HG03060 (cell line): ENCODE measurements at regions not wholly inside any gene's neighbourhood (a gene's known extent, or its start where the extent isn't known, plus 50 kb on each side); places are given as distances from the start of the nearest gene placed in this dataset.

Source experiments
- ATAC-seq: cut with Tn5 transposase; IDR thresholded peaks from one replicate; pipeline ENCODE4 v1.9.1; 2021; ENCODE audit warnings: low read depth, moderate number of reproducible peaks; ENCODE audit not compliant: unreplicated experiment

DNA sequence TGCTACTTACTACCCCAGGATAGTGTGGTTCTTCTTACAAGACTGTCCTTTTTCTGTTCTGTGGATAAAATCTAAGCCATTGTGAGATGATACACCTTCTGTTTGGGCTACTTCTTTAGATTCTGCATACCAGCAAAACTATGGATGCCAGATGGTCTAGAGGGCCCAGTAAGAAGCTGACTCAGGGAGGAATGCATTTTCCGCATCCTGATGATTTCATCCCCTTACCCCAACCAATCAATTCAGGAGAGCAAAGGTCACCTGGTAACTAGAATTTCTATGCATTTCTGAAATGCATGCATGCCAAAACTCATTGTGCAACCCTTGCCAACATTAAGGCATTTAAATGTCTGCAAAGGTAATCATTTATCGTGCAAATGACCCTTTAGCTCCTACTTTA is 285.7 kb upstream of the ZP4 start:
- no peak for ATAC-seq

DNA sequence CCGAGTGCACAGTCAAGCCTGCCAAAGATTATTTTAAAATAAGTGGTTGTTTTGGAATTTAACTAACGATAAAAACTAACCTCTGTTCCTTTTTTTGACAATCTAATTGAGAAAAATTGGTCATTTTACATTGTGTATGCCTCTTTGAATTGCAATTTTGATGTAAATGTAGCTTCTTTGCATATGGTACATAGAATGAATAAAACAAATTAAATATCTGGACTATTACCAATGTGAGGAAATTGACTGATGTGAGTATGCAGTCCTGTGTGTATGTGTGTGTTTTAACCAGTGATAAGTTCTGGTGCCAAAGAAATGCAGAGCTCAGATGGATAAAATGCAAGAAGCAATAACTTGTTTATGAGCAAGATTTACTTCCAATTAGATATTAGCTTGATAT is 281.3 kb upstream of the ZP4 start:
- ATAC-seq: no peak

DNA sequence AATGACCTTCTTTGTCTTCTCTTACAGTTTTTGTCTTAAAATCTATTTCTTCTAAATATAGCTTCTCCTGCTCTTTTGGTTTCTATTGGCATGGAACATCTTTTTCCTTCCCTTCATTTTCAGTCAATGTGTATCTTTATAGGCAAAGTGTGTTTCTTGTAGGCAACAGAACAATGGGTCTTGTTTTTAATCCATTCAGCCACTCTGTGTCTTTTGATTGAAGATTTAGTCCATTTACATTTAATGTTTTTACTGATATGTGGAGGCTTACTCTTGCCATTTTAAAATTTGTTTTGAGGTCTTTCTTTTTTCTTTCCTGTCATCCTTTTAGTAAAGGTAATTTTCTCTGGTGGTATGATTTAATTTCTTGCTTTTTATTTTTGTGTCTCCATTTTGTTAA is 271.2 kb upstream of the ZP4 start:
- ATAC-seq: no peak

DNA sequence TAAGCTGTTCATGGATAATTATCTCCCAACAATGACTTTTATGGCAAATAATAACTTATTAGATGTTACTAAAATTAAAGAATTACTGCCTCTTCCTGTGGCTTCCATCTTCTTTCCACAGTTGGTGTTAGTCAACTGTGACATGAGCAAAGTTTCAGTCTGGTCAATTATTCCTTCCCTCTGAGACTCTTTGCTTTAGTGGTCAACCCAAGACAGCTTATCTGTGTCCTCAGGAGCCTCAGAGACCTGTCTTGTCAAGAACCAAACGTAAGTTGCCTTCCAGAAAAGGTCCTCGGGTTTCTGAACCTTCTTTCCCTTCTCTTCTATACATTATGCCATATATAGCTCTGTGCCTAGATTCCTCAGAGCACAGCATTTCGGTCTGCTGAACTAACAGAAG is 263.2 kb upstream of the ZP4 start:
- ATAC-seq: no peak

GRCh38 chr1:238153253-238153652 is 262.5 kb upstream of the ZP4 start:
- no peak for ATAC-seq

DNA sequence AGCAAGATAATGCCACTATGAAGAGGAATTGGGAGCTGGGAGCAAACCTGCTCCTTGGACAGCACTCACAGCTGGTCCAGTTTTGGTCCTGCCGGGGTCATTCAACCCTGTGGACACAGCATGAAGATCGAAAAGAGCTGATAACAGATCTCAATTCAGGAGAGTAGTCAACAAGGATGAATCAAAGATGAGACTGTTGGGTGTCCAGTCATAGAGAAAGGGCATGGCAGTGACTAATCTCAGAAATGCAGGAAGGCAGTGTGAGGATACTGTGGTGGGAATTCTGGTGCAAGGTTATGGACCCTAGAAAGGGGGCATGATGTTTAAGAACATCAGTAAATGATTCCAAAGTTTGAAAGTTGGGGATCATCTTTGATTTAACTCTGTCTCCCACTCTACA is 261.4 kb upstream of the ZP4 start:
- no peak for ATAC-seq

GRCh38 chr1:238143038-238143437 is 252.3 kb upstream of the ZP4 start:
- ATAC-seq: no peak

DNA sequence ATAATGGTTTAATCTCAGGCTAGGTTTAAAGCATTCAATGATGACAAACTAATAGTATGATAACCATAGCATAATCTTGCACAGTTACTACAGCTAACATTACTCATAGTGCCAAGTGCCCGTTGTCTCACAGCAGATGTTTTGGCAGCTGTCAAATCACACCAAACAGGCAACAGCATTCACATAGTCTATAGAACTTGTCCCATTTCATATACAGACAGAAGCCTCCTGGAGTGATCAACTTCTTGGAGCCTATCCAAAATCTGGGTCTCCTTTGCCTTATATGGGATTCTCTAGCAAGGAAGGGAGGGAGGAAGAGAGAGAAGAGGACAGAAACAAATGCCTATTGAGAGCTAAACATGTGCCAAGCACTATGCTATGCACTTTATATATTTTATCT is 250.6 kb upstream of the ZP4 start:
- no peak for ATAC-seq

DNA sequence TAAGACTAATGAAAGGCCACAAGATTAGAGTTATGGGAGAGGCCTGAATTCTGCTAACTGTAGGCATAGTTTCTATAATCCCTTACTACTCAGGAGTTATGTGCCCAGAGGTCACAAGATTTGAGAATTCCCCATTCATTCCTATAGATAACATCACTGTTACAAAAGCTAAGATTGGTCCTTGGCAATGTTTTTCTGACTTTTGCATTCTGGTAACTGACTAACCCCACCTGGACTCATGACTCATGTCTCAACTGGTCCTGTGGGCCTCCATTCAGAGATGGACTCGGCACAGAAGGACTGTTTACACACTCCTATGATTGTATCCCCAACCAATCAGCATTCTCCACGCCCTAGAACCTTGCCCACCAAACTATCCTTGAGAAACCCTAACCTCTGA is 249.0 kb upstream of the ZP4 start:
- no peak for ATAC-seq

DNA sequence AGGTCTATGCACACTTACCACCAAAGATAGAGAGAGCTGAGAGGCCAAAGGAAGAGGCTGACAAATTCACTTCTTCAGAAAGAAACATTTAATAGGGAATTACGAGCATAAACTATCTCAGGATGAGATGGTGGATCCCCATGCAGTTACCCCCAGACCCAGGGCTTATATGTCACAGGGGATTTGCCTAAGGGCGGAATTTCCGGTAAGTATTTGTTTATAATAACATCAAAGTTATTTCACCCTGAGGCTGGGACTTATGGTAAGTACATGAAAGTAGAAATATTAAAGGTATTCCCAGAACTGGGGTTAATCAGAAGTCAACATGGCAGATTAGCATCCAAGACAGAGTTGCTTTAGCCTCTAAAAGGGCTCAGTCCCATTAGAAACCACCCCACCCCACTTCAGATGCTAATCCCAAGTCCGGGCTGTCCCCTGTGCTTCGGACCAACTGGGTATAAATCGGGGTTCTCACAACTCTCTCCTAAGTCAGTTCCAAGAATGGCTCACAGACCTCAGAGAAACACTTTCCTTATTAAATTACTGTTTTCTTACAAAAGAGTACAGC is 247.4 kb upstream of the ZP4 start:
- no peak for ATAC-seq

- ATAC-seq: no peak
Measured at GRCh38 chr1:238135708-238136664, 245.3 kb upstream of the ZP4 start.

DNA sequence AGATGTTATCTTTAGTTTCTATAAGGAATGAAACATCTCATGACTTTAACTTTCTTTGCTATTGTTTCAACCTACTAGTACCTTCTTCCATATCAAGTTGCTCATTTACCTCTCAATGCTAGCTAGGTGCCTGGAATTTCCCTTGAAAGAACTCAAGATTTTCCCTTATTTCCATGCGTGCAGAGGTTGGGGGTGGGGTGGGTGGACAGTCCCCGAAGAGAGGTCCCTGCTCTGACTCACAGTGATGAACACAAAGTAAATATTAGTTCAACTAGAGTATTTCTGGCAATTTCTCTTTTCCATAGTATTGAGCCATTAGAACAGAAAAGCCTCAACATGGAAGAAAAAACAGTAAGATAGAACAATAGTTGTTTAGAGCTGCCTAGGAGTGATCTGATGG is 239.0 kb upstream of the ZP4 start:
- ATAC-seq: no peak

DNA sequence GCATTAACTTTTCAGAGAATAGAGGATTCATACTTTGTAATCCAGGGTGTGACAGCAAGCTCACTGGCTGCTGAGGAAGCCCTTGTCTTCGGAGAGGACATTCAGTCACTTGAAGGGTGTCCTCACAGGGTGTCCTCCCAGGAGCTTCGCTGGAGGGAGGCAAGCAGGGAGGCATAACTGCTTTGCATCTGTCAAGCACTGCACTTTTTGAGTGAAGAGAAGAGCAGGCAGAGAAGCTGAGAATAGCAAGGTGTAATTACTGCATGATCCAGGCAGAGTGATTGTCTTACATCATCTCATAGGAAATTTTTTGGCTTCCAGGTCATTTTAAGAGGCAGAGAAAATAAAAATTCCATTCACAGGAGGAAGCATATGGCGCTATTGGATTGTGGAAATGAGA is 232.5 kb upstream of the ZP4 start:
- ATAC-seq: no peak

DNA sequence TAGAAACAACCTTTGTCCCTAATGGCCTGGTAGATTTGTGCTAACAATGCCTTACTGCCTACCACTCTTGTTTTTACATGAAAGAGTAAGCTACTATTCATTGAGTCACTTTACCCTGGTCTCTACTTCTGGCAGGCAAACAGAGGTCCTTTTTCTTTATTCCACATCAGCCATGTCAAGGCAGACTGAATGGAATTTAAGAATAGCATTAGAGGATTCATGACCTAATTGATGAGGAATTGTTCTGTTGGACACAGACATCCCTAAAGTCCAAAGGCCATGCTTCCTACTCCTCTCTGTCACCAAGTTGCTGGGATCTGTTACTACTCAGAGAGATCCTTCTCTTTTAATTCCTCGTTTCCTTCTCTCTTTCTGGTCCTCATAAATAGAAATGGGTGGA is 229.1 kb upstream of the ZP4 start:
- ATAC-seq: no peak

GRCh38 chr1:238119060-238119459 is 228.3 kb upstream of the ZP4 start:
- no peak for ATAC-seq

GRCh38 chr1:238115852-238116251 is 225.1 kb upstream of the ZP4 start:
- no peak for ATAC-seq

- no peak for ATAC-seq
Measured at GRCh38 chr1:238112952-238113621, 222.4 kb upstream of the ZP4 start.

DNA sequence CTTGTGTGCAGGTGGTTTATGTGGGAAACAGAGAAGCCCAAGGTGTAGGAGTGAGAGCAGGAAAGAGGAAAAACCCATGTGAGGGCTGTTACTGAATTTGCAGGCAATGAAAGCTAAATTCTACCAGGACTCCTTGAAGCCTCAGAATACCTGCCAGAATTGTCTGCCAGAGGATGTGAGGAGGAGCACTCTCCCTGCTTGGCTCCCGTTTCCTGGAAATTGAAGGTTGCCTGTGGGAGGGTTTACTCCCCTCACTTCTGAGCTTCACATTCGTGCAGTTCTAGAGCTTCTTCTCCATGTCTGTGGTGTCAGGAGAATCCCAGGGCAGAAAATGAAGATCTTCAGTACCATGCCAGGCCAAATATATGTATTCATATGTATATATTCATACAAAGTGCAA is 220.8 kb upstream of the ZP4 start:
- ATAC-seq: no peak

- ATAC-seq: no peak
Measured at GRCh38 chr1:238111081-238111480, 220.4 kb upstream of the ZP4 start.

- ATAC-seq: no peak
Measured at GRCh38 chr1:238108417-238108816, 217.7 kb upstream of the ZP4 start.

DNA sequence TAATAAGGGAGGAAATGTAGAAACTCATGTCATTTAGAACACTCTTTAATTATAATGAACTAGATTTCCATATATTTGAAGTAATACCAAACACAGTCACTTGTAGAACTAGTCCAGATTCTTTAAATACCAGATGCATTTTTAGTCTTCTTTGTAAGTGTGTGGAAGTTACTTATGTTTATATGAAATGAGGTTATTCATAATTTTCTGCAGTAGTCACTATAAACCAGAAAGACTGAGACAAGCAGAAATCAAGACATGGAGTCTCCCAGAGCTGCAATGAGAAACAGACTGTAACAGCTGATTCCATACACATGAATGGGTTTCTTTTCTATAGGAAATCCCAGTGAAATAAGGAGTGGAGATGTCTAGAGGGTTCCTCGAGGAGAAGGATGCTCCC is 216.6 kb upstream of the ZP4 start:
- ATAC-seq: no peak

DNA sequence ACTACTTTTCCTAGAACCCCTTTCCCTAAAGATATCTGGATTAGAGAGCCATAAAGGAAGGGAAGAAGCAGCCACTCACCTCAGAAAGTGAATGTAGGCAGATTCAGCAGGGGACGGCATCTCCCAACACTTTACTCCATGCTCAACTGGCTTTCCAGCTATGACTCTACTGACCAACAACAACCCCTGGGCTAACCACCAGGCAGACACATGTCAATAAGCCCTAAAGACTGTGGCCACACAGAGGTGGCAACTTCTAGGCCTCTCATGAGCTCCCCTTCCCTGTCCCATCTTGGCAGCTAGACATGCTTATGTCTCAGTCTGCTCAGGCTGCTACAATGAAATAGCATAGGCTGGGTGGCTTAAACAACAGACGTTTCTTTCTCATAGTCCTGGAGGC is 214.0 kb upstream of the ZP4 start:
- ATAC-seq: no peak
